ENCODE measurements at regions not wholly inside any gene's neighbourhood (a gene's known extent, or its start where the extent isn't known, plus 50 kb on each side); places are given as distances from the start of the nearest gene placed in this dataset.

DNA sequence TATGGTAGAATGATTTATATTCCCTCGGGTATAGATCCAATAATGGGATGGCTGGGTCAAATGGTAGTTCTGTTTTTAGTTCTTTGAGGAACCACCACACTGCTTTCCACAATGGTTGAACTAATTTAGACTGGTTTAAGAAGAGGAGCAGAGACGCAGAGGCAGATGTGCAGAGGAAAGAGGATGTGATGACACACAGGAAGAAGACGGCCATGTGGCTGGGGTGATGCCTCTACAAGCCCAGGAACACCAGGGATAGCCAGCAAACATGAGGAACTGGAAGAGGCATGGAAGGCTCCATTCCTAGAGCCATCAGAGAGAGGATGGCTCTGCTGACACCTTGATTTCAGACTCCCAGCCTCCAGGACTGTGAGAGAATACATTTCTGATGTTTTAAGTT, 218.3 kb upstream of the DTNBP1 start:
- WGBS (ENCODE audit: low lambda C conversion rate), result 56% methylated on average over 3 of the region's 3 CpGs
- no peaks in the 10 kb centered on the region for H3K9me3 ChIP-seq
- no peak overlapping the region for H2AFZ ChIP-seq (ENCODE audit: low read depth)
- no peak overlapping the region for H3K4me2 ChIP-seq
- peaks cover 4 to 33% of the 10 kb centered on the region in 2 experiments; a peak in 3 of 4 replicates for H3K4me1 ChIP-seq (ENCODE audit: control insufficient read depth in 1 of 2, insufficient read depth in 2 of 2, low read depth in 1 of 2, low read length in 1 of 2)
- H3K9me2 ChIP-seq, result no peaks in the 10 kb centered on the region
- H3K36me3 ChIP-seq (replicated peaks in 1 of 2; ENCODE audit: control insufficient read depth in 1 of 2, insufficient read depth in 2 of 2, low read length in 1 of 2), result no peaks in the 10 kb centered on the region
- ChIA-PET POLR2A (no interaction called here), CTCF (interaction anchor here (1.2 to 2.6 kb wide), 4 partner anchors 145 to 256 kb away, joined by 3 to 10 read pairs (median 3); partner anchors contain the start of gene MYLIP)
- no peaks in the 10 kb centered on the region for H3K79me2 ChIP-seq (ENCODE audit: insufficient read depth)
- no peak for DNase-seq
- H4K20me1 ChIP-seq (ENCODE audit: insufficient read depth), result no peaks in the 10 kb centered on the region
- H3K27ac ChIP-seq (ENCODE audit: low read depth in 2 of 2, low read length in 1 of 2), result peak overlapping the region in 1 of 2 experiments; percentile 16; a peak in 1 of 4 replicates
- no peaks in the 10 kb centered on the region for H3K27me3 ChIP-seq (ENCODE audit: insufficient read depth)
- H3K9ac ChIP-seq, result no peak overlapping the region
- H3F3A ChIP-seq (replicated peaks; ENCODE audit: insufficient read depth), result no peaks in the 10 kb centered on the region
- no peak overlapping the region for H3K4me3 ChIP-seq (ENCODE audit: low read depth in 2 of 2, low read length in 1 of 2)
- TF ChIP-seq, protein P1, sequence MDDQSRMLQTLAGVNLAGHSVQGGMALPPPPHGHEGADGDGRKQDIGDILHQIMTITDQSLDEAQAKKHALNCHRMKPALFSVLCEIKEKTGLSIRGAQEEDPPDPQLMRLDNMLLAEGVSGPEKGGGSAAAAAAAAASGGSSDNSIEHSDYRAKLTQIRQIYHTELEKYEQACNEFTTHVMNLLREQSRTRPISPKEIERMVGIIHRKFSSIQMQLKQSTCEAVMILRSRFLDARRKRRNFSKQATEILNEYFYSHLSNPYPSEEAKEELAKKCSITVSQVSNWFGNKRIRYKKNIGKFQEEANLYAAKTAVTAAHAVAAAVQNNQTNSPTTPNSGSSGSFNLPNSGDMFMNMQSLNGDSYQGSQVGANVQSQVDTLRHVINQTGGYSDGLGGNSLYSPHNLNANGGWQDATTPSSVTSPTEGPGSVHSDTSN (IDR thresholded peaks at IDR 0.05), result no peak
- TF ChIP-seq FOXM1 (IDR thresholded peaks at IDR 0.05; ENCODE audit: low read depth) (no peak), FOXJ3 (CRISPR knock-in tag; IDR thresholded peaks at IDR 0.05) (no peak), TCF12 (IDR thresholded peaks at IDR 0.05) (no peak), GABPA (IDR thresholded peaks at IDR 0.05; ENCODE audit: low read depth) (no peak), NFIC (IDR thresholded peaks at IDR 0.05; ENCODE audit: borderline replicate concordance) (no peak), MXI1 (IDR thresholded peaks at IDR 0.05; ENCODE audit: low read depth, low read length) (no peak), YY1 (IDR thresholded peaks at IDR 0.05; ENCODE audit: low read depth) (no peak), NRF1 (IDR thresholded peaks at IDR 0.05; ENCODE audit: low read depth, low read length) (no peak), RFX5 (IDR thresholded peaks at IDR 0.05; ENCODE audit: low read length) (no peak), FOSL2 (IDR thresholded peaks at IDR 0.05; ENCODE audit: borderline replicate concordance, low read depth) (no peak), ELF1 (IDR thresholded peaks at IDR 0.05) (no peak), JUND (IDR thresholded peaks at IDR 0.05) (no peak), SIN3A (IDR thresholded peaks at IDR 0.05; ENCODE audit: borderline replicate concordance, low read depth, low read length) (no peak)
- TF ChIP-seq, protein P2, sequence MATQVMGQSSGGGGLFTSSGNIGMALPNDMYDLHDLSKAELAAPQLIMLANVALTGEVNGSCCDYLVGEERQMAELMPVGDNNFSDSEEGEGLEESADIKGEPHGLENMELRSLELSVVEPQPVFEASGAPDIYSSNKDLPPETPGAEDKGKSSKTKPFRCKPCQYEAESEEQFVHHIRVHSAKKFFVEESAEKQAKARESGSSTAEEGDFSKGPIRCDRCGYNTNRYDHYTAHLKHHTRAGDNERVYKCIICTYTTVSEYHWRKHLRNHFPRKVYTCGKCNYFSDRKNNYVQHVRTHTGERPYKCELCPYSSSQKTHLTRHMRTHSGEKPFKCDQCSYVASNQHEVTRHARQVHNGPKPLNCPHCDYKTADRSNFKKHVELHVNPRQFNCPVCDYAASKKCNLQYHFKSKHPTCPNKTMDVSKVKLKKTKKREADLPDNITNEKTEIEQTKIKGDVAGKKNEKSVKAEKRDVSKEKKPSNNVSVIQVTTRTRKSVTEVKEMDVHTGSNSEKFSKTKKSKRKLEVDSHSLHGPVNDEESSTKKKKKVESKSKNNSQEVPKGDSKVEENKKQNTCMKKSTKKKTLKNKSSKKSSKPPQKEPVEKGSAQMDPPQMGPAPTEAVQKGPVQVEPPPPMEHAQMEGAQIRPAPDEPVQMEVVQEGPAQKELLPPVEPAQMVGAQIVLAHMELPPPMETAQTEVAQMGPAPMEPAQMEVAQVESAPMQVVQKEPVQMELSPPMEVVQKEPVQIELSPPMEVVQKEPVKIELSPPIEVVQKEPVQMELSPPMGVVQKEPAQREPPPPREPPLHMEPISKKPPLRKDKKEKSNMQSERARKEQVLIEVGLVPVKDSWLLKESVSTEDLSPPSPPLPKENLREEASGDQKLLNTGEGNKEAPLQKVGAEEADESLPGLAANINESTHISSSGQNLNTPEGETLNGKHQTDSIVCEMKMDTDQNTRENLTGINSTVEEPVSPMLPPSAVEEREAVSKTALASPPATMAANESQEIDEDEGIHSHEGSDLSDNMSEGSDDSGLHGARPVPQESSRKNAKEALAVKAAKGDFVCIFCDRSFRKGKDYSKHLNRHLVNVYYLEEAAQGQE (IDR thresholded peaks at IDR 0.05; ENCODE audit: low read depth, low read length), result no peak
- TF ChIP-seq, protein P3, sequence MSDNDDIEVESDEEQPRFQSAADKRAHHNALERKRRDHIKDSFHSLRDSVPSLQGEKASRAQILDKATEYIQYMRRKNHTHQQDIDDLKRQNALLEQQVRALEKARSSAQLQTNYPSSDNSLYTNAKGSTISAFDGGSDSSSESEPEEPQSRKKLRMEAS (IDR thresholded peaks at IDR 0.05; ENCODE audit: low read depth), result no peak
